HEK293T (cell line): ENCODE measurements at regions not wholly inside any gene's neighbourhood (a gene's known extent, or its start where the extent isn't known, plus 50 kb on each side); places are given as distances from the start of the nearest gene placed in this dataset.

ENCODE experiments used
- CTCF ChIA-PET: fragments of 350-600 bp; formaldehyde crosslinking; extraction: SDS; loops from one replicate; lab custom pipeline; 2021; ENCODE audit warnings: antibody characterized with exemption, inconsistent platforms; lab: Yijun Ruan, JAX
- POLR2A ChIA-PET: fragments of 350-600 bp; formaldehyde crosslinking; extraction: SDS; loops from one replicate; lab custom pipeline; 2020; ENCODE audit warnings: antibody characterized with exemption, inconsistent platforms; lab: Yijun Ruan, JAX
- DNase-seq: peaks from one replicate; pipeline ENCODE4 v3.0.0; 2012; ENCODE audit warnings: mixed read lengths; ENCODE audit errors: extremely low spot score
- ARNT ChIP-seq: fragments of 450-650 bp; IDR thresholded peaks from 2 replicates; pipeline ENCODE4 v1.6.1; 2017; ENCODE audit warnings: mild to moderate bottlenecking
- BHLHE40 ChIP-seq: fragments of 450-650 bp; IDR thresholded peaks from 2 replicates; pipeline ENCODE4 v1.6.1; 2016; ENCODE audit warnings: mild to moderate bottlenecking, moderate library complexity, borderline replicate concordance
- CTBP1 ChIP-seq: fragments of 450-650 bp; IDR thresholded peaks from 2 replicates; pipeline ENCODE4 v1.6.1; 2016; ENCODE audit warnings: borderline replicate concordance
- ELF4 ChIP-seq: fragments of 450-650 bp; IDR thresholded peaks from 2 replicates; pipeline ENCODE4 v1.6.1; 2017; ENCODE audit warnings: antibody characterized with exemption
- FOXA1 ChIP-seq: fragments of 450-650 bp; IDR thresholded peaks from 2 replicates; pipeline ENCODE4 v1.6.1; 2016; ENCODE audit warnings: mild to moderate bottlenecking
- FOXK2 ChIP-seq: fragments of 450-650 bp; IDR thresholded peaks from 2 replicates; pipeline ENCODE4 v1.6.1; 2016; ENCODE audit warnings: mild to moderate bottlenecking
- FOXM1 ChIP-seq: fragments of 450-650 bp; IDR thresholded peaks from 2 replicates; pipeline ENCODE4 v1.6.1; 2017; ENCODE audit warnings: mild to moderate bottlenecking, borderline replicate concordance
- HDGF ChIP-seq: fragments of 450-650 bp; IDR thresholded peaks from 2 replicates; pipeline ENCODE4 v1.6.1; 2017; ENCODE audit warnings: antibody characterized with exemption, borderline replicate concordance
- L3MBTL2 ChIP-seq: fragments of 450-650 bp; conservative IDR thresholded peaks from 2 replicates; pipeline ENCODE4 v1.6.1; 2016; ENCODE audit warnings: mild to moderate bottlenecking
- LEF1 ChIP-seq: fragments of 450-650 bp; IDR thresholded peaks from 2 replicates; pipeline ENCODE4 v1.6.1; 2017; ENCODE audit warnings: mild to moderate bottlenecking, borderline replicate concordance
- NFRKB ChIP-seq: fragments of 450-650 bp; IDR thresholded peaks from 2 replicates; pipeline ENCODE4 v1.6.1; 2016; ENCODE audit warnings: mild to moderate bottlenecking, moderate library complexity
- SP1 ChIP-seq: fragments of 450-650 bp; IDR thresholded peaks from 2 replicates; pipeline ENCODE4 v1.6.1; 2017
- SUZ12 ChIP-seq: fragments of 450-650 bp; IDR thresholded peaks from 2 replicates; pipeline ENCODE4 v1.6.1; 2016; ENCODE audit warnings: mild to moderate bottlenecking
- TARDBP ChIP-seq: fragments of 450-650 bp; IDR thresholded peaks from 2 replicates; pipeline ENCODE4 v1.6.1; 2016
- ZNF384 ChIP-seq: fragments of 450-650 bp; IDR thresholded peaks from 2 replicates; pipeline ENCODE4 v1.6.1; 2016
- TF ChIP-seq, protein P1 (sequence below): fragments of 450-650 bp; IDR thresholded peaks from 2 replicates; pipeline ENCODE4 v1.6.1; 2016

DNA sequence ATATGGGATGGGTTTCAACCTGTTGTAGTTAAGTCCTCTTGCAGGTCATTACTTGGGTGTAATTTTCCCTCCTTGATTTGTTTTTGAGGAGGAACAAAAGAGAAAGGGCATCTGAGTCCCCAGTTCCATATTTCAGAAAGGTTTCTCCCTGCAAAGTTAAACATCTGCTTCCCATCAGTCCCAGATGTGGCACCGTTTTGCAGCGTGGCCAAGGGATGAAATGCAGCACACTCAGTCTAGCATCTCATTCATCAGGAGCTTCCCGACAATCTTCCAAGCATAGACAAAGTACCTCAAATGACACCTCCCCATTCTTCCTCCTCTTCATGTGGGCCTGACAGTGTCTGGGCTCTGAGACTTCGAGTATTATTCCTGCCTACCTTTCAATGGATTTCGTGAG lies 363.7 kb upstream of the SOX9 start:
- TF ChIP-seq FOXK2 (no peak), ARNT (no peak), TARDBP (no peak)
- POLR2A ChIA-PET, result no interaction called here
- CTCF ChIA-PET, result interaction anchor here (0.6 kb wide), 1 partner anchor 596 kb away, joined by 4 read pairs; no protein-coding TSS in a partner anchor
- DNase-seq, result no peak

DNA sequence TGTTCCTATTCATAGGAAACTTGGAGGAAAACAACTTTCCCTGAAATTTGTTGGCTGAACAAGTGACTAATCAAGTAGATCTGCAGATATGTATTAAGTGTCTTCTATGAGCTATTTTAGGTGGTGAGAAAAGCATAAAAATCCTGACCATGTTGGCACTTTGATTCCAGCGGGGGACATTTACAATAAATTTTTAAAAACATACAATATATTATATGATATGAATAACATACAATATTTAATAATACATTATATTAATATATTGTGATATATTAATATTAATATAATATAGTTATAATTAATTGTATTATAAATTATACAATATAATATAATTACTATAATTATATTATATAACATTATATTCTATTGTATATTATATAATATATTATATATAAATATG lies 362.9 kb upstream of the SOX9 start:
- ChIA-PET CTCF (no interaction called here), POLR2A (no interaction called here)
- no peak for DNase-seq
- TF ChIP-seq SP1 (no peak), BHLHE40 (no peak), NFRKB (no peak), SUZ12 (no peak), ELF4 (no peak), HDGF (no peak), TARDBP (no peak), LEF1 (no peak), FOXK2 (no peak), FOXA1 (no peak), L3MBTL2 (no peak), ARNT (no peak), FOXM1 (no peak), ZNF384 (no peak), CTBP1 (no peak)
- TF ChIP-seq, protein P1, sequence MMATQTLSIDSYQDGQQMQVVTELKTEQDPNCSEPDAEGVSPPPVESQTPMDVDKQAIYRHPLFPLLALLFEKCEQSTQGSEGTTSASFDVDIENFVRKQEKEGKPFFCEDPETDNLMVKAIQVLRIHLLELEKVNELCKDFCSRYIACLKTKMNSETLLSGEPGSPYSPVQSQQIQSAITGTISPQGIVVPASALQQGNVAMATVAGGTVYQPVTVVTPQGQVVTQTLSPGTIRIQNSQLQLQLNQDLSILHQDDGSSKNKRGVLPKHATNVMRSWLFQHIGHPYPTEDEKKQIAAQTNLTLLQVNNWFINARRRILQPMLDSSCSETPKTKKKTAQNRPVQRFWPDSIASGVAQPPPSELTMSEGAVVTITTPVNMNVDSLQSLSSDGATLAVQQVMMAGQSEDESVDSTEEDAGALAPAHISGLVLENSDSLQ, result no peak

DNA sequence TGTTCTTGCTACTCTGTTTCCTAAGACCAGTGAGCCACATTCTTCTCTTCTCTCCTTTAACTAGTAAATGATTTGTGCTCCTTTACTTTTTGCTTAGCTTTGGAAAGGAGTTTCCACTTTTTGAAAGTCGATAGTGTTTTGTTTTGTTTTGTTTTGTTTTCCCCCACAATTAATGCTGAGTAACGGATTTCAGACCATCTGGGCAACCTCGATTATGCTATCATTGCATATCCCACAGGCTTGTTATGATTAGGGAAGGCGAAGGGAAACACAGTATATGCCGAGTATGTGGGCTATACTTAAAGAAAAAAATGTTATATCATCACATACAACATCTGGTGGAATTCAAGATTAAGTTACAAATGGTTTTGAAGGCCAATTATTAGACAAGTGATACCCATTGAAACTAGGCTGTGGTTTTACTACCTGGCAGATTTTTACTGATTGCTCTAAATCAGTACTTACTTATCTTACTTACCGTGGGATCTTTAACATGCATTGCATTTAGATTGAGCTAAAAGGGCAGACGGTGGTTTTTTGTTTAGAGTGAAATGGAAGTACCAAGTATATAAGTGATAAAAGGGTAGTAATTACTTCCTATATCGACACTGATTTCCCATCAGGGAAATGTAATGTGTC lies 361.3 kb upstream of the SOX9 start:
- CTCF ChIA-PET, result no interaction called here
- no peak for DNase-seq
- TF ChIP-seq SP1 (no peak), CTBP1 (no peak), ARNT (no peak), L3MBTL2 (no peak), ELF4 (no peak), LEF1 (no peak), TARDBP (no peak), SUZ12 (no peak), ZNF384 (no peak), FOXK2 (no peak), HDGF (no peak), NFRKB (no peak), FOXM1 (no peak), FOXA1 (no peak)
- POLR2A ChIA-PET, result no interaction called here

DNA sequence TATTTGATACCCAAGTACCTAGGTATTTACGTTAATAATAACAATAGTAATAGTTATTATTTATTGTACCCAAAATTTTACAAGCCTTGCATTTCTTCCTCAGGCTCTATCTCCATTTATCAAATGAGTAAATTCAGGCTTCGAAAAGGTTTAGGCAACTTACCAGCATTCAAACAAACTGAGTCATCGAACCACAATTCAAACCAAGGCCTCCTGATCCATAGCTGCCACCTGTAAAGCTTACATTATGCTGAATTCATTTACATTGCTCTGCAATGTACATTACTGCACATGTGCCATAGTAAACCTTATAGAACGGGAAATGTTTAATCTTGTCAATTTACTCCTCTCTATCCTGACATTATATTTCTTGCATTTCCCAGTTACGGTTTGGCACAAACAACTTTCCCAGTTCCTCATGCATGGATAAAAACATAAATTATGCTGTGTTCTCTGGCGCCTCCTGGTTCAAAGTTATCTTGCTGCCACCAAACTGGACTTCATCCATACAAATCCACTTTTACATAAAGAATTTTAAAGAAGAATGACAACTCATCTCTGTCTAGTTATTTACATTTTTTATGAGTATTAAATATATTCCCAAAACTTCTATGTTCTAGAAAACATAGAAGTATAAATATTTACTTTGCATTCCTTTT lies 360.6 kb upstream of the SOX9 start:
- DNase-seq, result no peak
- ChIA-PET POLR2A (no interaction called here), CTCF (no interaction called here)
- no peak for TF ChIP-seq ELF4
- TF ChIP-seq FOXA1, result no peak

DNA sequence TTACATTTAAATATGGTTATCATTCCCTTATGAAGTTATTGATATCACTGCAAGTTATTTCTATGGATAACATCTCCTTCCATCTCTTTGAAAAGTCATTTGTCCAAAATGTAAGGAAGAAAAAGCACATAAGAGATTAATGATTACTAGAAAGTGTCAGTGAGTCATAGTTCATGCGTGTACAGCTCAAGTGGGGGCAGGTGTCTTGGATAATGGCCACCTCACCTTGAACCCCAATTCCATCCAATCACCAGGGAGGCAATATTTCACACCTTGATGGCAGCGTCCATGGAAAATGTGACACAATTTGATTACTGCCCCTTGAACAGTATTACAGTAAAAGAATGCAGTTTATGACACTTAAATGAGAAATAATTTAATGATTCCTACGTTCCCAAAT lies 358.3 kb upstream of the SOX9 start:
- CTCF ChIA-PET, result interaction anchor here (0.7 kb wide), 1 partner anchor 378 kb away, joined by 3 read pairs; no protein-coding TSS in a partner anchor
- DNase-seq, result no peak
- POLR2A ChIA-PET, result no interaction called here
- TF ChIP-seq ARNT, result no peak
- no peak for TF ChIP-seq ZNF384
- TF ChIP-seq TARDBP, result no peak

DNA sequence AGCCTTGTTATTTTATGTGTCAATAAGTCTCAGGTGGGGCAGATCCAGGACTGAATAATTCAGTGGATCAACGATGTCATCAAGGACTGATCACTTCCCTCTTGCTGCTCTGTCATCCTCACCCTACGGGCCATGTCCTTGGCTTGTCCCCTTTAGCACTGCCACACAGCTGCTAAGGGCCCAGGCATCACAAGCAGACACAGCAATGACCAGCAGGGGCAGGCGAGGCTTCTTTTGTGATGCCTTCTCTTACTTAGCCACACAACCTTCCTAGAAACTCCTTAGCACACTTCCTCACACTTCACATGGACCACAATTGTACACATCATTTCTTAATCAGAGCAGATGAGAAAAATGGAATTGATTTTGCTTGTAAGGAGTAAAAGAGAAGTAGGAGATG lies 356.3 kb upstream of the SOX9 start:
- CTCF ChIA-PET, result interaction anchor here (0.7 kb wide), 1 partner anchor 295 kb away, joined by 3 read pairs; no protein-coding TSS in a partner anchor
- TF ChIP-seq ELF4 (no peak), FOXM1 (no peak), SUZ12 (no peak), FOXK2 (no peak), SP1 (no peak), NFRKB (no peak)
- TF ChIP-seq, protein P1, result no peak
- POLR2A ChIA-PET, result no interaction called here
- DNase-seq, result peak; percentile 67

DNA sequence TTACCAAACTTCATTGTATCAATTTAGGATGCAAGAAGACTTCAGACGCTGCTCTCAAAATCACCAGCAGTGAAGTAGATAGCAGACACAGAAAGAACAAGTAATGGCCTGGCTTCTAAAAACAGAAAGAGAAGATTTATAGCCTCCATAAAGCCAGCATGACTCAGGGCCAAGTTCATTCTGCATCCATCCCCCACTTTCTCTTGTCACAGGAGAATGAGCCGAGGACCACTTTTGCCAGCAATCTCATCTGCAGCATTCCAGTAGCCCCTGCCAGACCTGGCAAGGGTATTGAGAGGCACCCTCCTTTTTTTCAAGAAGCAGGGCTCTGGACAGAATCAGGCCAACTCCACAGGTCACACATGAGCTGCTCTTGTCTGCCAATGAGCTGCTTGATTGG lies 355.4 kb upstream of the SOX9 start:
- TF ChIP-seq TARDBP (no peak), FOXK2 (no peak), ZNF384 (no peak), CTBP1 (peak; percentile 25; the same call in 1 of the 2 replicates), FOXM1 (no peak), SP1 (no peak), BHLHE40 (no peak)
- TF ChIP-seq, protein P1, result peak; percentile 80
- ChIA-PET POLR2A (interaction anchor here (0.6 kb wide), 1 partner anchor 213 kb away, joined by 3 read pairs; no protein-coding TSS in a partner anchor), CTCF (no interaction called here)
- DNase-seq, result peak; percentile 17
